Uterus (tissue), 2 donors: ENCODE measurements at regions not wholly inside any gene's neighbourhood (a gene's known extent, or its start where the extent isn't known, plus 50 kb on each side); places are given as distances from the start of the nearest gene placed in this dataset.

ENCODE experiments used
- POLR2A ChIP-seq, 2 donors: fragments of 450-650 bp; IDR thresholded peaks; one replicate each; pipeline ENCODE4 v1.6.1; 2016; ENCODE audit warnings: antibody characterized with exemption in 2 of 2, mild to moderate bottlenecking in 1 of 2, moderate library complexity in 1 of 2
- TF ChIP-seq, protein P1 (sequence below), 4 experiments: fragments of 200-600 bp in 2 of 4; fragments of 450-650 bp in 2 of 4; sonication (generic) in 2 of 4; IDR thresholded peaks; one replicate each; pipeline ENCODE4 v1.5.1; 2016 to 2019; ENCODE audit warnings: antibody characterized with exemption in 4 of 4, mild to moderate bottlenecking in 2 of 4, moderate library complexity in 1 of 4

DNA sequence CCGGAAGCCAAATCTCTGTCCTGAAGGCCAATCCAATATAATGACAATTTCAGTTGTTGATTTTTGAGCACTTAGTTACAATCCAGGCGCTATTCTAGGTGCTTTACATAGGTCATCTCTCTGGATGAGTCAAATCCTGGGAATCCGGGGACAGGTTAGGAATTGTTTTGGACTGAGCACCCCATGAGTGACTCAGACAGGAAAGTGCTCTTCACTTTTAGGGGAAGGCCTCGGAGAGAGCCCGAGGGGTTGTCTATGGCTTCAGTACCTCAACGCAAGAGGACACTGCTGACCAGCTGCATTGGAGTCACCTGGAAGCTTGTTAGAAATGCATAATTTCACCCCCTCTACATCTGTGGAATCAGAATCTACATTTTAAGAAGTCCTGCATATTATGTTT lies 108.8 kb downstream of the IRX5 start:
- TF ChIP-seq, protein P1, sequence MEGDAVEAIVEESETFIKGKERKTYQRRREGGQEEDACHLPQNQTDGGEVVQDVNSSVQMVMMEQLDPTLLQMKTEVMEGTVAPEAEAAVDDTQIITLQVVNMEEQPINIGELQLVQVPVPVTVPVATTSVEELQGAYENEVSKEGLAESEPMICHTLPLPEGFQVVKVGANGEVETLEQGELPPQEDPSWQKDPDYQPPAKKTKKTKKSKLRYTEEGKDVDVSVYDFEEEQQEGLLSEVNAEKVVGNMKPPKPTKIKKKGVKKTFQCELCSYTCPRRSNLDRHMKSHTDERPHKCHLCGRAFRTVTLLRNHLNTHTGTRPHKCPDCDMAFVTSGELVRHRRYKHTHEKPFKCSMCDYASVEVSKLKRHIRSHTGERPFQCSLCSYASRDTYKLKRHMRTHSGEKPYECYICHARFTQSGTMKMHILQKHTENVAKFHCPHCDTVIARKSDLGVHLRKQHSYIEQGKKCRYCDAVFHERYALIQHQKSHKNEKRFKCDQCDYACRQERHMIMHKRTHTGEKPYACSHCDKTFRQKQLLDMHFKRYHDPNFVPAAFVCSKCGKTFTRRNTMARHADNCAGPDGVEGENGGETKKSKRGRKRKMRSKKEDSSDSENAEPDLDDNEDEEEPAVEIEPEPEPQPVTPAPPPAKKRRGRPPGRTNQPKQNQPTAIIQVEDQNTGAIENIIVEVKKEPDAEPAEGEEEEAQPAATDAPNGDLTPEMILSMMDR (IDR thresholded peaks at IDR 0.05): no peak
- TF ChIP-seq POLR2A (IDR thresholded peaks at IDR 0.05): no peak
